Ascending aorta (tissue), 2 donors: ENCODE measurements at regions not wholly inside any gene's neighbourhood (a gene's known extent, or its start where the extent isn't known, plus 50 kb on each side); places are given as distances from the start of the nearest gene placed in this dataset.
"Not testable (repeated sequence)": the region's sequence is repeated elsewhere in the genome, so short reads cannot be mapped to it uniquely, and the experiment has no call there.

Experiments
- DNase-seq, 2 donors: peaks; one replicate each; pipeline ENCODE4 v3.0.0-alpha.2; 2019; ENCODE audit warnings: low spot score in 2 of 2
- H3K27ac ChIP-seq, 2 donors: fragments of 200-600 bp; sonication (generic); one replicate each; pipeline ENCODE4 v1.5.1; 2016 to 2017; ENCODE audit warnings: mild to moderate bottlenecking in 1 of 2
- H3K27me3 ChIP-seq: fragments of 200-600 bp; sonication (generic); one replicate; pipeline ENCODE4 v1.5.1; 2017
- H3K36me3 ChIP-seq, 2 donors: fragments of 200-600 bp; sonication (generic); one replicate each; pipeline ENCODE4 v1.5.1; 2016
- H3K4me1 ChIP-seq, 2 donors: fragments of 200-600 bp; sonication (generic); one replicate each; pipeline ENCODE4 v1.5.1; 2016 to 2017; ENCODE audit warnings: mild to moderate bottlenecking in 1 of 2
- H3K4me3 ChIP-seq, 2 donors: fragments of 200-600 bp; sonication (generic); one replicate each; pipeline ENCODE4 v1.5.1; 2016 to 2017; ENCODE audit warnings: mild to moderate bottlenecking in 1 of 2
- H3K9me3 ChIP-seq, 2 donors: fragments of 200-600 bp; sonication (generic); one replicate each; pipeline ENCODE4 v1.5.1; 2016
- intact Hi-C: fragments of 100-400 bp; cut with DNase I; formaldehyde crosslinking; loops from one replicate; pipeline ENCODE4 v1.15.1; 2023
- TF ChIP-seq, protein P1 (sequence below), 3 experiments: fragments of 200-600 bp in 2 of 3; fragments of 450-650 bp in 1 of 3; sonication (generic) in 2 of 3; IDR thresholded peaks; one replicate each; pipeline ENCODE4 v1.5.1; 2016 to 2019; ENCODE audit warnings: antibody characterized with exemption in 3 of 3, mild to moderate bottlenecking in 1 of 3, moderate library complexity in 1 of 3

DNA sequence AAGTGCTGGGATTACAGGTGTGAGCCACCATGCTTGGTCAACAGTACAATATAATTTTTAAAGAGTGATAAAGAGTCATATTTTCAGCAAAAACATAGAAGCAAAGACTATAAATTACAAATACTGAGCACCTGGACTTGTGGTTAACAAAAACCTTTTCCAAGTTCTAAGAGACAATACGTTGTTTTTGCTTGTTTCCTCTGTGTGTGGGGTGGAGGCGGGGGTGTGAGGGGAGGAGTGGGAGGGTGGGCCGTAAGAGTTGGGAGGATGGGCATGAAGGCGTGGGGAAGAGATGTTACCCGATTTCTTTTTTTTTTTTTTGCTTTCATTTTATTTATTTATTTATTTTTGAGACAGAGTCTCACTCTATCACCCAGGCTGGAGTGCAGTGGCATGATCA is 78.0 kb upstream of the WIPF1 start:
- TF ChIP-seq, protein P1, sequence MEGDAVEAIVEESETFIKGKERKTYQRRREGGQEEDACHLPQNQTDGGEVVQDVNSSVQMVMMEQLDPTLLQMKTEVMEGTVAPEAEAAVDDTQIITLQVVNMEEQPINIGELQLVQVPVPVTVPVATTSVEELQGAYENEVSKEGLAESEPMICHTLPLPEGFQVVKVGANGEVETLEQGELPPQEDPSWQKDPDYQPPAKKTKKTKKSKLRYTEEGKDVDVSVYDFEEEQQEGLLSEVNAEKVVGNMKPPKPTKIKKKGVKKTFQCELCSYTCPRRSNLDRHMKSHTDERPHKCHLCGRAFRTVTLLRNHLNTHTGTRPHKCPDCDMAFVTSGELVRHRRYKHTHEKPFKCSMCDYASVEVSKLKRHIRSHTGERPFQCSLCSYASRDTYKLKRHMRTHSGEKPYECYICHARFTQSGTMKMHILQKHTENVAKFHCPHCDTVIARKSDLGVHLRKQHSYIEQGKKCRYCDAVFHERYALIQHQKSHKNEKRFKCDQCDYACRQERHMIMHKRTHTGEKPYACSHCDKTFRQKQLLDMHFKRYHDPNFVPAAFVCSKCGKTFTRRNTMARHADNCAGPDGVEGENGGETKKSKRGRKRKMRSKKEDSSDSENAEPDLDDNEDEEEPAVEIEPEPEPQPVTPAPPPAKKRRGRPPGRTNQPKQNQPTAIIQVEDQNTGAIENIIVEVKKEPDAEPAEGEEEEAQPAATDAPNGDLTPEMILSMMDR (IDR thresholded peaks at IDR 0.05): no peak
- peaks cover 0 to 15% of the 10 kb centered on the region in 2 donors for H3K4me1 ChIP-seq
- H3K36me3 ChIP-seq: peaks cover 0 to 18% of the 10 kb centered on the region in 2 donors
- no peak overlapping the region for H3K4me3 ChIP-seq
- no peak overlapping the region for H3K27ac ChIP-seq
- DNase-seq: no peak
- H3K27me3 ChIP-seq: no peaks in the 10 kb centered on the region
- no peaks in the 10 kb centered on the region for H3K9me3 ChIP-seq
- intact Hi-C loops: no loop called here

DNA sequence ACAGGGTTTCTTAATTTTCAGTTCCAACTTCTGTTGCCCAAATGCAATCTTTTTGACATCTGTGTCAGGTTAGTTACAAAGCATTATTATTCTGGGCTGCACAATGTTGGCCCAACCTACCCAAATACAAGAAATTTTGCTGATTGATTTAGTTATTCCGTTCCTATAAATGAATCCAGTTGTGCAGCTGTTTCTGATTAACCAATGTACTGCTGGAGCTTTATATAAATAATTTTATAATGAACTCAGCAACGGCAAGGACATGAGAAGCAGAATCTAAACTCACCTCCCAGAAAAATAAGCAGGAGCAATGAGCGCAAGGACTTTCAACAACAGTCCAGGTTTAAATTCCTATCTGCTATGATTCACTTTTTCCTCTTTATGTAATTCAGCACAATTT is 76.3 kb upstream of the WIPF1 start:
- Histone ChIP-seq H3K27me3 (no peaks in the 10 kb centered on the region), H3K27ac (no peak overlapping the region), H3K4me1 (peaks cover 0 to 10% of the 10 kb centered on the region in 2 donors), H3K9me3 (no peaks in the 10 kb centered on the region), H3K36me3 (peaks cover 0 to 18% of the 10 kb centered on the region in 2 donors), H3K4me3 (no peak overlapping the region)
- DNase-seq: no peak
- TF ChIP-seq, protein P1 (IDR thresholded peaks at IDR 0.05): no peak
- intact Hi-C loops: no loop called here

DNA sequence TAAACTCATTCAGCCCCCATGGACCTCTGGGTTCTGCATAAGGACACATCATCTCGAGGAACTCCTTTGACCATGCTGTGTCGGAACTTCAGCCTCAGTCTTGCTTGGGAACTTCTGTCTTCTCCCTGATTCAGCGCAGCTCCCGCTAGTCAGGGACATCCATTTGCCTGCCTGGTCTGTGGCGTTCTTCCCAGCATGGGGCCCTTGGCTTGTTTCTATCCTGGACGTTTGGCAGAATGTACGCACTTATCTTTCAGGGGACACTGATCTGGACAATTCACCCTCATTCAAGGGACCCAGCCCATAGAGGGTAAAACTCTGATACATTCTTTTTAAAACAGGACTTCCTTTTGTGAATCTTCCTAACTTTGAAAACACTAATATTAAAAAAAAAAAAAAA is 75.8 kb upstream of the WIPF1 start:
- Histone ChIP-seq H3K9me3 (no peaks in the 10 kb centered on the region), H3K36me3 (peaks cover 0 to 18% of the 10 kb centered on the region in 2 donors), H3K4me3 (no peak overlapping the region), H3K4me1 (peaks cover 0 to 6% of the 10 kb centered on the region in 2 donors), H3K27ac (no peak overlapping the region), H3K27me3 (no peaks in the 10 kb centered on the region)
- no peak for DNase-seq
- intact Hi-C loops: no loop called here
- TF ChIP-seq, protein P1 (IDR thresholded peaks at IDR 0.05): no peak

DNA sequence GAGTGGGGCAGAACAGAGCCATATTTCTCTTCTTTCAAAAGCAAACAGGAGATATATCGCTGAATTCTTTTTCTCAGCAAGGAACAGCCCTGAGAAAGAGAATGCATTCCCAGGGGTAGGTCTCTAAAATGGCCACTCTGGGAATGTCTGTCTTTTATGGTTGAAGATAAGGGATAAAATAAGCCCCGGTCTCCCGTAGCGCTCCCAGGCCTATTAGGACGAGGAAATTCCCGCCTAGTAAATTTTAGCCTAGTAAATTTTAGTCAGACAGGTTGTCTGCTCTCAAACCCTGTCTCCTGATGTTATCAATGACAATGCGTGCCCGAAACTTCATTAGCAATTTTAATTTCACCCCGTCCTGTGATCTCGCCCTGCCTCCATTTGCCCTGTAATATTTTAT is 73.9 kb upstream of the WIPF1 start:
- H3K9me3 ChIP-seq, H3K27ac ChIP-seq, H3K27me3 ChIP-seq, H3K4me3 ChIP-seq, intact Hi-C loops, DNase-seq: not testable (repeated sequence)
- Histone ChIP-seq H3K4me1 (peaks cover 8 to 17% of the 10 kb centered on the region in 2 donors), H3K36me3 (peaks cover 0 to 15% of the 10 kb centered on the region in 2 donors)

DNA sequence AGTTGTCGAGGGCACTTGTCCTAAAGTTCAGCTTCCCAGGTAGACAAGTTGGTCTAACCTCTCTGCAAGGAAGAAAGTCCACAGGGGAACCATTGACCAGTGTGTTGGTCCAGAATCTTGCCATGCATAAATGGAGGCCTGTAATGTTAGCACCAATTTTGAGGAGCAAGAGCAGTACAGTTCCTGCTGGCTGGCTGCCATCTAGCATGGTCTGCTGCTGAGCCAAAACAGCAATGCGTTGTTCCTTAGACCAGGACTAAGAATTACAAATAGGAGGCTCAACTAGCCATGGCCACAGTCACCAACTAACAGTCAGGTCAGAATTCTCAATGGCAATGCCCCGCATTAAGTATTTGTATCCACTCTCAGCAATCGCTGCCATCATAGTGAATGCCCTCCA is 72.8 kb upstream of the WIPF1 start:
- H3K27ac ChIP-seq: no peak overlapping the region
- TF ChIP-seq, protein P1 (IDR thresholded peaks at IDR 0.05): no peak
- no peak overlapping the region for H3K4me3 ChIP-seq
- H3K36me3 ChIP-seq: peaks cover 0 to 12% of the 10 kb centered on the region in 2 donors
- H3K4me1 ChIP-seq: peaks cover 8 to 21% of the 10 kb centered on the region in 2 donors
- intact Hi-C loops: no loop called here
- H3K9me3 ChIP-seq: no peaks in the 10 kb centered on the region
- no peaks in the 10 kb centered on the region for H3K27me3 ChIP-seq
- no peak for DNase-seq

DNA sequence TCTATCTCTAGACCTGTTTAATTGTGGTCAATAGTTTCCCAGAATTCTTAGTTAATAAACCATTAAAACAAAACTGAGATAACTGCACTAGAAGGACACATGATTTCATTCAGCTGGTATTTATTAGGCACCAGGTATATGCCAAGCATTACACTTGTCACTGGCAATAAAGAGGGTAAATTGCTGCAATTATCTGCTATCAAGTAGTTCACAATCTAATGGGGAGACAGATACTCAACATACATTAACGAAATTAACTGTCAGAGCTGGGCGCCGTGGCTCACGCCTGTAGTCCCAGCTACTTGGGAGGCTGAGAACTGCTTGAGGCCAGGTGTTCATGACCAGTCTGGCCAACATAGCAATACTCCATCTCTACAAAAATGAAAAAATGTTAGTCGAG is 71.7 kb upstream of the WIPF1 start:
- DNase-seq: no peak
- intact Hi-C loops: no loop called here

More for the DNA sequence above, 71.7 kb upstream of the WIPF1 start:
- H3K27ac ChIP-seq: no peak overlapping the region
- no peaks in the 10 kb centered on the region for H3K9me3 ChIP-seq
- H3K4me3 ChIP-seq: no peak overlapping the region
- peaks cover 0 to 12% of the 10 kb centered on the region in 2 donors for H3K36me3 ChIP-seq
- no peaks in the 10 kb centered on the region for H3K27me3 ChIP-seq
- TF ChIP-seq, protein P1 (IDR thresholded peaks at IDR 0.05): no peak
- H3K4me1 ChIP-seq: peaks cover 11 to 25% of the 10 kb centered on the region in 2 donors
